Stimulated activated CD8-positive, alpha-beta memory T cell treated with anti-CD3 and anti-CD28 coated beads, Interleukin-4, amount 100 ng/mL, for 48 hours (primary cell): ENCODE measurements at regions not wholly inside any gene's neighbourhood (a gene's known extent, or its start where the extent isn't known, plus 50 kb on each side); places are given as distances from the start of the nearest gene placed in this dataset.
A peak's percentile ranks its signal among the peaks of the same experiment; 100 is the strongest.

Experiments used
- DNase-seq: peaks from one replicate; pipeline ENCODE4 v3.0.0-alpha.2; 2020

DNA sequence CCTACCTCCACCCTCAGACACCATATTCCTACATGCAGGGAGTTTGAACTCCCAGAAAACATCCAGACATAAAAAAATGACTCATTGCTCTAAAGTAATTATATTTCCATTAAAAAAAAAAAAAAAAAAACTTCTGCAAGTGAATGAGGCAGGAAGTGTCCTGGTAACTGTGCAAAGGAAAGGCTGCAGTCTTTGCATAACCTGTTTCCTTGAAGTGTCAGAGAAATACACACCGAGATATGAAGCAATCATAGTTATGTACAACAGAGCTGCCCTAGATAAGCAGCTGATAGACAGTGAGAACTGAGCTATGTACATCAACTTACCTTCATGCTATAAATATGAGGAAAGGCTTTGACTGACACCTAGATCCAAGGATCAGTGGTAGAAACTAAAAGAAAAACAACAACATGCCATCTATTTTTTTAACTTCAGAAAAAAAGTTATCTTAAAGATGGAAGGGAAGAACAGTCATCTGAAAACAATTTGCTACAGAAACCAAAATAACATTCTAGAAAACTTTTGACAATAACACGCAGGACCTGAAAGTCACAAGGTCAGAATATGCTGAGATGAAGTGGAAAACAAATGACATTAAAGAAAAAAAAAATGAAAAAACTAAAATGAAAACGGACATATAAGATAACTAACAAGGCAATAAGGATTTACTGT is 263.2 kb downstream of the SEC23A start:
- DNase-seq: no peak

DNA sequence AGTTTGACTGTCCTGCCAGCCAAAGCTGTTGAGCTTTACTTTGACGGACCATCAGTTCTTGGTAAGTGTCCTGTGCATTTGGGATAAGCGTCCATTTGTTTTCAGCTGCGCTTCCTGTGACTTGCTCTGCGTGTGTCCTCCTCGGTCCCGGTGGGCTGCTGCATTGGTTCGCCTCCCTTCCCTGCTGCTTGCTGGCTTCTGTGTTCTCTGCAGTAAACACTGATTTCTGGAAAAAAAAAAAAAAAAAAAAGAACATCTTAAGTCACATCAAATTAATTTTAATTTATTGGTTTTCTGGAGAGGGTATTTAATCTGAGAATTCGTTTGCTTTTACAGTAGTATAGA is 264.1 kb downstream of the SEC23A start:
- DNase-seq: no peak

DNA sequence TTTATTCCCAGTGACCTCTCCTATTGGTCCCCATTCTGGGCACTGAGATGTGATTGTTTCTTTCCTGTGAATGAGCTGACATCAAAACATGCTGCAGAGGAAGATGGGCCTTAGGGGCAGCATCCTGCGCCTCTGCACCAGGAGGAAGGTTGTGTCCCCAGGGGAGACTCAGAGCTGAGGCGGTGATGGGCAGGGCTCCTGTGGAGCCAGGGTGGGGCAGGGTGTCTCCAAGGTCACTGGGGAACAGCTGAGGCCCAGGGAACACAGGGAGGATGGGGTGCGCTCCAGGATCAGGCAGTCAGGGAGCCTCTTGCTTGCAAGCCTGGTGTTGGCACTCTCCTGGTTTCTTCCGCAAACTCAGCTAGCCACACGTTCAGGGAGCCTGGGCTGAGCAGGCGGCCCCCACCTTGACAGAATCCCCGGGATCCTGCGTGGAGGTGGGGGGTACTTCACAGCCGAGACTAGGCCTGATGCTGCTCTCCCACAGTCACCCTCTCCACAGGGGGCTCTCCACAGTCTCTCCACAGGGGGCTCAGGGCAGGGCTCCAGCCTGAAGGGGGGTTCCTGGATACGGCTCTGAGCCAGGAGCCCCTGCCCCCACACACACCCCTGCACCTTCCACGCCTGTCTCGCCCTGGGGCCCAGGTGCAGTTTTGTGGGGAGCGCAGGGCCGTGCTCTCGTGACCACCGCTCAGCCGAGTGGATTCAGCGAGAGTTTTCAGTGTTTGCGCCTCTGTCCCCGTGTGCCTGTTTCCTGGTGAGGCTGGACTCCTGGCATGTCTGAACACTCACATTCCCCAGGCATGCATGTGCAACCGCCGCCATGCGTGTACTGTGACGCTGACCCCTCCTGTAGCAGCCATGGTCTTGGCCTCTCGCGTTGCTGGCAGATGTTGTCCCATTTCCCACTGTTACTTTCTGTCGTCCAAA is 264.7 kb downstream of the SEC23A start:
- no peak for DNase-seq

DNA sequence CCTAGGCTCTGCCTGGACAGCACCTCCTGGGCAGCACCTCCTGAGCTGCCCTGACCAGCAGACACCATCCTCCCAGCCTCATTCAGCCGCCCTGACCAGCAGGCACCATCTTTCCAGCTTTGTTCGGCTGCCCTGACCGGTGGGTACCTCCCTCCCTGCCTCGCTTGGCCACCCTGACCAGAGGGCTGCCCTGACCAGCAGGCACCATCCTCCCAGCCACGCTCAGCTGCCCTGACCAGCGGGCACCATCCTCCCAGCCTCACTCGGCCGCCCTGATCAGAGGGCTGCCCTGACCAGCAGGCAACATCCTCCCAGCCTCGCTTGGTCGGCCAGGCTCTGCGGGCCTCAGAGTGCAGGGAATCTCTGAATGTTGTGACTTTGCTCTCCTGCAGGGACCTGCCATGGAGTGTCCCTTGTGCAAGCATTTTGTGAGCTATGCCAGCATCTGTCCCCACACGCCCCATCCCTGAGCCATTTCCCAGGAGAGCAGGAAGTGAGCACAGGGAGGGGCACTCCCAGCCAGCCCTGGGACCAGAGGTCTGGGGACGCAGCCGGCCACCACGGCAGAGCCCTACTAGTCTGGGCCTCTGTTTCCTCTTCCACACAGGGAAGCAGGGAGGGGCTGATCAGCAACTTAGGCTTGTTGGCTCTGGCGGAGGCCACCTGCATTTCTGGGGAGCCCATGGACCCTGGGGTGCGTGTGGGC is 265.5 kb downstream of the SEC23A start:
- DNase-seq: no peak

DNA sequence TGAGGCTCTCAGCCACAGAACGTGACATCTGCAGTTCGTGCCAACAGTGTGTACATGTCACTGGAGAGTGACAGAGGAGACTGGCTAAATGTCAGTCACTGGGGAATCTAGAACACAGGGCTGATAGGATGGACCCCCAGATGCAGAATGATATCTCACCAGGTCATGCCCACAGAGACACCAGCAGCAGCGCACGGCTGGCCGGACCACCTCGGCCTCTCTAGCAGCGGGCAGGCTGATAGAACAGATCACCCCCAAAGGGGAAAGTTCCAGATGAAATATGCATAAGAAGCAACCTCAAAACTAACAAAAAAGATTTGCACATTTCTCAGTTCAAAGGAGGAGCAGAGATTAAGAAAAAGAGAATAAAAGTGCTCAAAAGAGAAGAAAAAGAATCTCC is 266.5 kb downstream of the SEC23A start:
- DNase-seq: no peak

DNA sequence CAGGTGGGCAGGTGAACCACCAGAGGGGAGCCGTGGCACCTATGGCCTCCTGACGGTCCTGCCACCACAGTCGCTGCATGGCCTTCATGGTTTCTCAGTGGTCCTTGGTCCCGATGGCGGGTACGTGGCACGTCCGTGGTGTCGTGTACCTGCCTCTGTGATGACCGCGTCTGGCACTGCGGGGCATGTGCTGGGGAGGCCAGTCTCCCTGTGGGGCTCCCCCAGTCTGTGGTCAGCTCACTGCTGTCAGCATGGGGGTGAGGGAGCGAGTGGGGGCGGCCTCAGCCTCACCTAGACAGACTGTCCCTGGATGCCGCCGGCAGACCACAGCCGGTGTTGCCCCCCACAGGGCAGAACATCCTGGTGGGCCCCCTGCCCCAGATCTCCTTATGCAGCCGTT is 267.2 kb downstream of the SEC23A start:
- DNase-seq: no peak

DNA sequence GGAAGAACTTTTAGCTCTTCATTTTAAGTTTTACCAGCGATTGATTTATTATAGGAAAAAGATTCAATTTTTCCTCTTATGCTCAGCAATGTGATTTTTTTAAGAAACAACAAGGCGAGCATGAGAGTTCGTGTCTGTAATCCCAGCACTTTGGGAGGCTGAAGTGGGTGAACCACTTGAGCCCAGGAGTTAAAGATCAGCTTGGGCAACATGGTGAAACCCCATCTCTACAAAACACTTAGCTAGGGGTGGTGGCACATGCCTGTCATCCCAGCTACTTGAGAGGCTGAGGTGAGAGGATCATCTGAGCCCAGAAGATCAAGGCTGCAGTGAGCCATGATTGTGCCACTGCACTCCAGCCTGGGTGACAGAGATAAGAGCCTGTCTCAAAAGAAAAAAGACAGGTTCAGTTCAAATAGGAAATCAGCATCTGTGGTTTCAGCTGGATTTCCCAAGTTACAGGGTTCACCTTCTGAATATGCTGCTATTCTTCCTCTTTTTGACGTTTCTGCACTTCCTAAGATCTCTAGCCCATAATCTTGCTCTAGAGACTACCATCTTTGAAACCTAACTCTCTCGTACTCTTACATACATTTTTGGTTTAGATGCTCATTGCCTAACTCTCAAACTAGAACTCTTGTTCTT is 274.7 kb downstream of the SEC23A start:
- DNase-seq: no peak

DNA sequence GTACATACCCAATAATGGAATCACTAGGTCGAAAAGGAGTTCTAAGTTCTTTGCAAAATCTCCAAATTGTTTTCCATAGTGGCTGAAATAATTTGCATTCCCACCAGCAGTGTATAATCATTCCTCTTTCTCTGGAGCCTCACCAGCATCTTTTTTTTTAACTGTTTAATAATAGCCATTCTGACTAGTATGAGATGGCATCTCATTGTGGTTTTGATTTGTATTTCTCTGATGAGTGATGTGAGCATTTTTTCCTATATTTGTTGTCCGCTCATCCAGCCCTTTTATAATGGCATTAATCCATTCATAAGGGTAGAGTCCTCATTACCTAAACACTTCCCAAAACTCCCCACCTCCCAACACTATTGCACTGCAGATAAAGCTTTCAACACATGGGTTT is 278.3 kb downstream of the SEC23A start:
- no peak for DNase-seq

DNA sequence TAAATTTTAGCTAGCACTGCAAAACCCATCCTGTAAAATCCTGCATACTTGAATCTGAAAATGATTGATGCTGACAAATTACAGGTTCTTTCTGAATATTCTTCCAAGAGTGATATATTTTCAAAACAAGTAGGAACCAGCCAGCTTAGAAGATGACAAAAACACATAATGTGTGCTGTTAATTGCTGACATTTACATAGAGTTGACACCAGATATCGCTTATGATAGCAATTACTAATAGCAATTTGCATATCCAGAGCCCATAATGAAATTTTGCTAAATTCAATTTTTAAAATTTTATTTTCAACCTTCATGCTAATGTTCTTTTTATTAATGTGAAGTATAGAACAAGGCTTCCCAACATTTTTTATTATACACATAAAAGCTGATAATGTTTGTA is 284.5 kb downstream of the SEC23A start:
- no peak for DNase-seq

DNA sequence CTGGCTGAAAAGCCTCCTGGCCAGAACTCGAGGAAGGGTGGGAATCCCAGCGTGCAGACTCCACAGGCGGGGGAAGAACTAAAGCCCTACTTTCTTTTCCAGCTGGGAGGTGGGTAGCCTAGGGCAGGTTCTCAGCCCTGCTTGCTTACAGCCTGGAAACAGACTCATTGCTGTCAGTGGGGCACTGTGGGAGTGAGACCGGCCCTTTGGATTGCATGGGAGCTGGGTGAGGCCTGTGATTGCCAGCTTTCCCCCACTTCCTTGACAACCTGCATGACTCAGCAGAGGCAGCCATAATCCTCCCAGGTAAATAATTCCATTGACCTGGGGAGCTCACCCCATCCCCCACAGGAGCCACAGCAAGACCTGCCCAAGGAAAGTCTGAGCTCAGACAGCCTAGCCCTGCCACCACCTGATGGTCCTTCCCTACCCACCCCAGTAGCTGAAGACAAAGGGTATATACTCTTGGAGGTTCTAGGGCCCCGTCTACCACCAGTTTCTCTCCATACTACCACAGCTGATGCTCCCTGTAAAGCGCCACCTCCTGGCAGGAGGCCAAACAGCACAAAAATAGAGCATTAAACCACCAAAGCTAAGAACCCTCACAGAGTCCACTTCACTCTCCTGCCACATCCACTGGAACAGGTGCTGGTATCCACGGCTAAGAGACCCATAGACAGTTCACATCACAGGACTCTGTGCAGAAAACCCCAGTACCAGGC is 294.1 kb downstream of the SEC23A start:
- DNase-seq: peak; percentile 36

DNA sequence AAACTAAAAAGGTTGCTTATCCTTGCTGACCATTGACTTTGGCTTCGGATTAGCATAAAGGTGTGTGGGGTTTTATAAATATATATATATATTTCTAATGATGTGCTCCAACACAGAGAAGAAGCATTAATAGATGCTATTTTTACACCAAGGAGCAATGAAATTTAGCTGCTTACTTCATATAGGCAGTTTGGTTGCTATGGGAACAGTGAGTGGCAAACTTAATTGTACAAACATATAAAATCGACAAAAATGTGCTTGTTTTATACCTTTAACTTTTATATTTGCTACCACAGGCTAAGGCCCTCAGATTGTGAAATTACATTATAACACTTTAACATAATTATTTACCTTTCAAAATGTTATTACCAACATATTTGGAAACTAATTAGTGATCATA is 303.4 kb downstream of the SEC23A start:
- no peak for DNase-seq

DNA sequence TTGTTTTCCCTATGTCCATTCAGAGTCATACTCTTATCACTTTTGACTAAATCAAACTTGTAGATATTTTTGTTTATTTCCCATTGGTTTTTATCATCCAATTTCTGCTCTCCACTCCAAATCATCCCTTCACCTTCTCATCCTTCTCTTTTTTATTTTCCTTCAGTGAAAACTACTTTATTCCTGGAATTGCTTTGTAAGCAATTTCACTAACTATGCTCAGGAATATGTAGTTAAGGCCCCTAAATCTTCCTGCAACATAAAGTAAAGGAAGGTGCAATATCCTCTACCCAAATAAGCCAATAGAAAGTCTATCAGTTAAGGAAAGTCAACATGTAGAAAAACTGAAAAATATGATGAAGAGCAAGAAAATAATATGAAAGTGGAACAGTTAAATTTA is 308.4 kb downstream of the SEC23A start:
- no peak for DNase-seq

DNA sequence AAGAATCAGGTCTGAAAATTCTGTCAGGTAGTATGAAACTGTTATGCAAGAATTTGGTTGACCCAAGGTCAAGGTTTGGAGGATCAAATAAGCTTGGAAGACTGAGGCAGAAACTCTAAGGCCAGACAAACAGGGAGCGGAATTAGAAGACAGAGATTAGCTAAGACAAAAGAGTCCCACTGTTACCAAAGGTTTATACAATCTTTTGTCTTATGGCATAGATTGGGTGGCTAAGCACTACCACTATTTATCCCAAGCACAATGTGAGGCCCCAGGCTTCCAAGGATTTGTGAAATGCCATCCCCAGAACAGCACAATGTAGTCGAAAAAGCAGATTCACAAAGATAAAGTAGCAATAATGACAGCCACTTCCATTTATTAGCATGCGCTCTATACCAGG is 311.2 kb downstream of the SEC23A start:
- DNase-seq: no peak

DNA sequence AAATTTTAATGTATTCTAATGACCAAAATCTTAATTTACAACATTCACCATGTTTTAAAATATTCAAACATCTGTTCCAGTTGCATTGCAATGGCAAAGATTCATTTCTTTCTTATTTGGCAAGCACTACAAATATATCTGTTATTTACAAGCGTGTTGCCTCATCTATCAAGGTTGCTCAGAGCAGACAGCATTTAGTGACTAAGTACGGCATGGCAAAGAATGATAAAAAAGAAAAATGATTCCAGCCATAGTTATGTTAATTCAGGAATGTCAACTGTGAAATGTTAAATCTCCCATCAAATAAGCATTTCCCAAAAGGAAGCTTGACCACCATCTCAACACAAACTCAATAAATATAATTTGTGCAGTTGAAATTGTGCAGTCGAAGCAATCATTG is 312.1 kb downstream of the SEC23A start:
- DNase-seq: no peak

DNA sequence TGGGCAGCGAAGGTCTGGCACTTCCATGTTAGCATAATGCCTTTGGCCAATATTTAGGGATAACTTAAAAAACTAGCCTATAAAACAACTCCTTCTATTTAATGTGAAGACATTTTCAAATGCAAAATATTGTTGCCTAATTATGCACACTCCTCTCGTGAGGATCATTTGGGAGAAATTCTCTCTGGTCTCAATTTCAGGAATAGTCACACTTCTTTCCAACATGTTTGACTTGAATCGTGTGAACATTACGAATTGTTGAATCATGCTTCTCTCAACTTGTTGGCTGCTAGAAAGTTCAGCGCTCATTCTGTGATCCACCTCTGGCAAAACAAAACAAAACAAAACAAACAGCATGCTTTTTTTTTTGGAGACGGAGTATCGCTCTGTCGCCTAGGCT is 313.2 kb downstream of the SEC23A start:
- DNase-seq: no peak

DNA sequence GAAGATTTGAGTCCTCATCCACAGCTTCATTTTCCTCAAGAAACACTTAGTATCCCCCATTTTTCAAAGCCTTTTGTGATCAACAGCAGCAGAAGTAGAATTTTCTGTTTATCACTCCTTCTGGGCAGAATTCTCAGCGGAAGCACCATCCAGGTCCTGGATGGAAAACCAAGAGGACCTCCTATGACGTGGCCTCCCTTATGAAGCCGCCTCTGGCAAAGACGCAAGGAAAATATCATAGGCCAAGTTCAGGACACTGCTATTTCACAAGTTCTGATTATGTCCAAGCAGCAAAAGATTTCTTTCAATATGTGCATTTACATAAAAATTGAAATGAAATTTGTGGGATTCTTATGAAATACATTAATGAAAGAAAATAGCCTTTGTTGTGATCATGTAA is 315.0 kb downstream of the SEC23A start:
- no peak for DNase-seq

DNA sequence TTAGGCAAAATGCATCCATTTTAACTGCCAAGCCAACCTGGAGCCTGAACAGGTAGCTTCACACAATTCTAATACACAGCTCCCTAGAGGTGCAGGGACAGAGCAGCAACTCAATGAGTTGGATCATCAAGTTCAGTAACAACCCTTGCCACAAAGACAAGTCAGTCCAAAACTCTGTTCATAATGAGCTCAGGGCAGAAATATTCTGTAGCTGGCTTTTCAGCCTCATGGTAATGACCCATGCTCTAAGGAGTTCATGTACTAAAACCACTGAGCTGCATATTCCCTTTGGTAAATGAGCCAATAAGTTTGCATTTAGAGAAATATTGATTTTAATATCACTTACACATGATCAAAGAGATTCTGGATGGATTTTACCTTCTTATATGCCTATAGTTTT is 316.1 kb downstream of the SEC23A start:
- no peak for DNase-seq

DNA sequence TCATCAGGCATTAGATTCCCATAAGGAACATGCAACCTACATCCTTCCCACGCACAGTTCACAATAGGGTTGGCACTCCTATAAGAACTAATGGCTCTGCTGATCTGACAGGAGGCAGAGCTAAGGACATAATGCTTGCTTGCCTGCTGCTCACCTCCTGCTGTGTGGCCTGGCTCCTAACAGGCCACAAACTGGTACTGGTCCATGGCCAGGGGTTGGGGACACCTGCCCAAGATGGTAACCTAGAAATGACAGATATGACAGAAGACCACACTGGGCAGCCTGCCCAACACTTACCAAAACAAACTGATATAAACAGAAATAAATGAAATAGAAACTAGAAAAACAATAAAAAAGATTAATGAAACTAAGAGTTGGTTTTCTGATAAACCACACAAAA is 325.6 kb downstream of the SEC23A start:
- DNase-seq: no peak

DNA sequence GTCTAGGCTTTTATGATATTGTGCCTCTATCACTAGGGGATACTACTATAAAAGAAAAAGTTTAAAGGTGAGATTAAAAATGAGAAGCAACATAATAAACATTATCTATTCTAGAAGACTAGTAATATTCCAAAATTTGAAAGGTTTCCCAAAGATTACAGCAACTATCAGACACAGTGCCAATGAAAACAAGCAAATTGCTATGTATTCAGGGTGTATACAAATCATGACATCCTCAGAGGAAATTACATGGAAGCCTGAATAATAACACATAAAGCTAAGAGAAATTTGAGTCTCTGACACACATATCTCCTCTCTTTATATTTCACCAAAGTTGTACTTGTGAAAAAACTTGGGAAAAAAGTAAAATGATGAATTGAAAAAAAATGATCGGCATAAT is 327.0 kb downstream of the SEC23A start:
- DNase-seq: no peak

DNA sequence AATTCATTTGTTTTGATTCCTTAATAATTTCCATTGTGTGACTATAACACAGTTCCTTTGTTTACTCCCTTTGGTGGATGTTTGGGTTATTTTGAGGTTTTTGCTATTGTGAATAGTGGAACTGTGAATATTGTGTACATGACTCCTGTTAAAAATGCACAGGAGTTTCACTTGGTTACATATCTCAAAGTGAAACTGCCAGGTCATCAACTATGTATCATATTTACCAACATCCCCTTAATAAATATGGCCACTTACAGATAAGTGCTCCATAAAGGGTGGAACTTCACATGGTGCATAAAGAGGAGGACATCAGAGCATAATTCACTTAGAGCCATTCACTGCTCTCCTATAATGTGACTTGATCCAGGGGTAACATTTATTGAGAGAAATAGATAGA is 328.9 kb downstream of the SEC23A start:
- DNase-seq: no peak

DNA sequence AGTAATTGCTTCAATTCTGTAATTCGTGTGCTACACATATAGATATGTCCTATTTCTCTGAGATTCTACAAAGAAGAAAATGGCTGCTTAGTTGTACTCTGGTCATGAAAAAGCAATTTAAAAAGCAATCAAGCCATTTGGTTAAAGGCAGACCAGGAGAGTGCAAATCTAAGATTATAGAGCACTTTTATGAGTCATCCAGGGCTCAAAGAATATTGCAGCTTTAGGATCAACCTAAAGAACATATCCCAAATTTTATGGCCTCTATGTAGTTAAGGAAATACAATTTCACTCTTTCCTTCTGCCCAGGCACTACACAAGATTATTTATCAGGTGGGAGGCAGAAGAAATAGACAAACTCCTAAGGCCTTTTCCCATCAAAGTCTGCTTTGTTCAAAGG is 332.8 kb downstream of the SEC23A start:
- no peak for DNase-seq

DNA sequence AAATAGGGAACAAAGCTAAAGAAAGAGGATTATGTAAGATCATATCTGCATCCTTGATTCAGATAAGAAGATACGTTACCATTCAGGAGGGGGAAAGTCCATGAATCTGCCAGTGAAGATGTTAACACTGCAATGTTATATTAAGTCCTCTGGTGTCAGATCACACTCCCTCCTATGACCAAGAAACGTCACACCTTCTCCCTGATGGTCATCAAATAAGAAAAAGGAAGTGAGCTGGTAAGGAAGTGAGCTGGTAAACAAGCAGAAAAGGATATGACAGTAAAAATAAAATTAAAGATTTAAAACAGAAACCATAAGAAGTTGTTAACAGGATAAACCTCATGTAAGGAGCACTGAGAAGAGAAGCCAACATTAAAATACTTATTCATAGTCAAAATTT is 340.2 kb downstream of the SEC23A start:
- no peak for DNase-seq

DNA sequence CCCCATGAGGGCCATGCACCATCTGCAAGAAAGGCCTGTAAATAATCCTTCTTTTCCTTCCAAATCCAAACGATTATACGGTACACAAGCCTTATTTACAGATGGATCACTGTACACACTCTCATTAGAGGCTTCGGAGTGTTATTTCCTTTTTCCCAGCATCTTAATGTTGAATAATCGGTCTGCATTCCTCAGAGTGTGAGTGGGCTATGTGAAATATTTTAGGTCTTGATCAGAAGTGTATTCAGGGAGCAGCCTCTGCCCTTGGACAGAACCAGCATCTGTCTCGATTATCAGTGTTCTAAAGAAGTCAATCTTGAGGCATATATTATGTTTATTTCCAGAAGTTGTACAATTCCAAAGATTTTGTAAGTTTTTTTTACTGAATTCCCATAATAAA is 340.6 kb downstream of the SEC23A start:
- no peak for DNase-seq
